ENCODE measurements at regions not wholly inside any gene's neighbourhood (a gene's known extent, or its start where the extent isn't known, plus 50 kb on each side); places are given as distances from the start of the nearest gene placed in this dataset.

- no peak for TF ChIP-seq ZBTB4 (CRISPR knock-in tag; IDR thresholded peaks at IDR 0.05)
- no peak for TF ChIP-seq NFIC (IDR thresholded peaks at IDR 0.05; ENCODE audit: low read depth, low read length)
- no peak for TF ChIP-seq JUNB (IDR thresholded peaks at IDR 0.05)
- no peak for TF ChIP-seq MYB (IDR thresholded peaks at IDR 0.05; ENCODE audit: borderline replicate concordance, low read depth, low read length)
Measured at GRCh38 chr1:83747853-83748482, 251.0 kb downstream of the TTLL7 start (continued).

- H2AFZ ChIP-seq (ENCODE audit: control insufficient read depth, low read depth, low read length) = no peak overlapping the region
- ATAC-seq = peak; percentile 73
- no TSS peak for BruUV-seq (replicated peaks)
- H3K4me2 ChIP-seq (ENCODE audit: control insufficient read depth, insufficient read depth) = no peak overlapping the region; the same call in none of the 2 replicates
- peak; percentile 23 for DNase-seq (ENCODE audit: low read depth, low spot score)
- ChIA-PET SMC1A (ENCODE audit: uncharacterized antibody, unreplicated experiment) (no interaction called here), RAD21 (ENCODE audit: unreplicated experiment) (no interaction called here), CTCF (no interaction called here), POLR2A (no interaction called here)
- H3K27ac ChIP-seq (ENCODE audit: control insufficient read depth, insufficient read depth) = no peak overlapping the region
- H3K79me2 ChIP-seq (ENCODE audit: control insufficient read depth, insufficient read depth, low read length) = no peaks in the 10 kb centered on the region
- intact Hi-C loops (cut with micrococcal nuclease; ENCODE audit: unreplicated experiment) (no loop called here), in situ Hi-C loops (cut with MboI) (no loop called here)
- H4K20me1 ChIP-seq (ENCODE audit: control insufficient read depth, insufficient read depth) = no peaks in the 10 kb centered on the region
- 12% methylated on average over 5 of the region's 5 CpGs for WGBS (ENCODE audit: insufficient coverage, insufficient replicate concordance, low lambda C conversion rate, missing lambda C conversion rate)
- H3K36me3 ChIP-seq (ENCODE audit: control insufficient read depth in 2 of 2, insufficient read depth in 2 of 2, low read length in 1 of 2) = no peaks in the 10 kb centered on the region
- H3K9ac ChIP-seq (ENCODE audit: control insufficient read depth, insufficient read depth, low read length) = no peak overlapping the region
- no peak for FAIRE-seq
- no peaks in the 10 kb centered on the region for H3K9me3 ChIP-seq (replicated peaks; ENCODE audit: control insufficient read depth, insufficient read depth, low read length)
- no peak overlapping the region for H3K4me3 ChIP-seq
- H3K27me3 ChIP-seq (replicated peaks in 1 of 2; ENCODE audit: control insufficient read depth in 2 of 2, insufficient read depth in 2 of 2, low read length in 1 of 2) = no peaks in the 10 kb centered on the region
- no peaks in the 10 kb centered on the region for H3K4me1 ChIP-seq (ENCODE audit: control insufficient read depth, insufficient read depth, low read length)
- TF ChIP-seq CREB1 (IDR thresholded peaks at IDR 0.05; ENCODE audit: low read depth) = no peak
- TF ChIP-seq E2F8 (IDR thresholded peaks at IDR 0.05; ENCODE audit: low read depth, partially characterized antibody) = no peak
- no peak for TF ChIP-seq HSF1 (IDR thresholded peaks at IDR 0.05; ENCODE audit: low read depth, low read length)
- TF ChIP-seq POU2F2 (IDR thresholded peaks at IDR 0.05; ENCODE audit: borderline replicate concordance, low read depth, low read length) = peak; percentile 48; the same call in 1 of the 3 replicates
- no peak for TF ChIP-seq ATF7 (IDR thresholded peaks at IDR 0.05; ENCODE audit: low read depth)
- TF ChIP-seq NR2C1 (IDR thresholded peaks at IDR 0.05) = no peak
- no peak for TF ChIP-seq MYB (IDR thresholded peaks at IDR 0.05; ENCODE audit: borderline replicate concordance, low read depth, low read length)
- no peak for TF ChIP-seq RCOR1 (conservative IDR thresholded peaks at IDR 0.05; ENCODE audit: low read depth, low read length)
- TF ChIP-seq CEBPB (IDR thresholded peaks at IDR 0.05; ENCODE audit: borderline replicate concordance in 1 of 2, low read depth in 2 of 2, low read length in 2 of 2) = no peak
Measured at GRCh38 chr1:83746234-83746633, 252.7 kb downstream of the TTLL7 start.
